ENCODE measurements at regions not wholly inside any gene's neighbourhood (a gene's known extent, or its start where the extent isn't known, plus 50 kb on each side); places are given as distances from the start of the nearest gene placed in this dataset.

DNA sequence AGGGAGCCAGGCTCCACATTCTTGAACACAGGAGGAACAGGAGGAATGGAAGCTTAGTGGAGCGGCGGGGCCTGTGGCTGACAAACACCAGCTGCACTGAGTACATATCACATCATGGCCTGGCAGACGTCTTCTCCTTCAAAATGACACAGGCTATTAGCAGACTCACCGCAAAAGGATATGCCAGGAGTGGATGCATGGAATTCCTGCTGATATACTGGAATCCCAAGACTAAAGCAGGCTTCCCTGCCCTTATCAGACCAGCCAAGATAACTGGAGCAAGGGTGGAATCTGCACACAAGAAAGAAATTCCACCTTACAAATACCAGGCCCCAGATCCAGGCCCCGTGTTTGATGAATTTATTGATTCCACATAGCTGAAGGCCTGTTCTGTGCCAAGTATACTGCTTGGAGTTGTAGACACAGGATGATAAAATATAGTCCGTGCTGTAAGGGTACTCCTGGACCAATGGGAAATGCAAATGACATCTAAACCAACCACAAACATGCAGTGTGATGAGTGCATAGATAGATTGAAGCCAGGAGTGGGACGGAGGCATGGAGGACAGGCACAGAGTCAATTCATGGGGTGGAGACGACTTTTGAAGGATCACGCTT, 480.5 kb upstream of the ZMIZ1 start:
- H3K27ac Mint-ChIP-seq, result no peak overlapping the region
- intact Hi-C loops (cut with micrococcal nuclease), result no loop called here

GRCh38 chr10:78589687-78590086, 479.1 kb upstream of the ZMIZ1 start:
- H3K4me1 Mint-ChIP-seq, result no peaks in the 10 kb centered on the region
- no peaks in the 10 kb centered on the region for H3K4me1 ChIP-seq (ENCODE audit: control insufficient read depth in 2 of 2, insufficient read depth in 2 of 2, low read length in 2 of 2)
- DNase-seq (no peak), ATAC-seq (ENCODE audit: low read depth) (no peak)
- no peak overlapping the region for H3K27ac Mint-ChIP-seq
- peaks cover 5% of the 10 kb centered on the region for H3K27me3 Mint-ChIP-seq
- H4K20me1 ChIP-seq (ENCODE audit: control insufficient read depth, insufficient read depth, low read length, poor library complexity, severe bottlenecking), result no peaks in the 10 kb centered on the region
- no peak overlapping the region for H3K4me3 ChIP-seq (ENCODE audit: control extremely low read depth in 1 of 5, extremely low read depth in 1 of 5, insufficient read depth in 1 of 5, low read depth in 2 of 5, low read length in 4 of 5)
- no peaks in the 10 kb centered on the region for H3K9me3 ChIP-seq (ENCODE audit: control extremely low read depth in 1 of 3, control insufficient read depth in 2 of 3, insufficient read depth in 1 of 3, low read length in 2 of 3)
- 86% methylated on average over 1 of the region's 3 CpGs for WGBS (ENCODE audit: insufficient coverage)
- no peaks in the 10 kb centered on the region for H3K27me3 ChIP-seq (replicated peaks in 1 of 4; ENCODE audit: control extremely low read depth in 1 of 4, control insufficient read depth in 3 of 4, insufficient read depth in 4 of 4, low read length in 3 of 4)
- ChIA-PET CTCF (no interaction called here), POLR2A (no interaction called here)
- no peak overlapping the region for H2AFZ ChIP-seq (ENCODE audit: insufficient read depth, low read depth, low read length, poor library complexity, severe bottlenecking)
- intact Hi-C loops (cut with micrococcal nuclease), result no loop called here
- H3K79me2 ChIP-seq (ENCODE audit: control insufficient read depth, insufficient read depth, low read length), result no peaks in the 10 kb centered on the region
- no peak for TF ChIP-seq EZH2 (IDR thresholded peaks at IDR 0.05; ENCODE audit: borderline replicate concordance, insufficient read depth, low read depth, low read length, poor library complexity, severe bottlenecking)
- TF ChIP-seq, protein P1, sequence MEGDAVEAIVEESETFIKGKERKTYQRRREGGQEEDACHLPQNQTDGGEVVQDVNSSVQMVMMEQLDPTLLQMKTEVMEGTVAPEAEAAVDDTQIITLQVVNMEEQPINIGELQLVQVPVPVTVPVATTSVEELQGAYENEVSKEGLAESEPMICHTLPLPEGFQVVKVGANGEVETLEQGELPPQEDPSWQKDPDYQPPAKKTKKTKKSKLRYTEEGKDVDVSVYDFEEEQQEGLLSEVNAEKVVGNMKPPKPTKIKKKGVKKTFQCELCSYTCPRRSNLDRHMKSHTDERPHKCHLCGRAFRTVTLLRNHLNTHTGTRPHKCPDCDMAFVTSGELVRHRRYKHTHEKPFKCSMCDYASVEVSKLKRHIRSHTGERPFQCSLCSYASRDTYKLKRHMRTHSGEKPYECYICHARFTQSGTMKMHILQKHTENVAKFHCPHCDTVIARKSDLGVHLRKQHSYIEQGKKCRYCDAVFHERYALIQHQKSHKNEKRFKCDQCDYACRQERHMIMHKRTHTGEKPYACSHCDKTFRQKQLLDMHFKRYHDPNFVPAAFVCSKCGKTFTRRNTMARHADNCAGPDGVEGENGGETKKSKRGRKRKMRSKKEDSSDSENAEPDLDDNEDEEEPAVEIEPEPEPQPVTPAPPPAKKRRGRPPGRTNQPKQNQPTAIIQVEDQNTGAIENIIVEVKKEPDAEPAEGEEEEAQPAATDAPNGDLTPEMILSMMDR (IDR thresholded peaks at IDR 0.05), result no peak
- no peak overlapping the region for H3K9ac ChIP-seq (ENCODE audit: low read length)
- H3K4me3 Mint-ChIP-seq, result no peak overlapping the region
- no peaks in the 10 kb centered on the region for H3K9me3 Mint-ChIP-seq (ENCODE audit: insufficient read depth)
- no peak overlapping the region for H3K27ac ChIP-seq (ENCODE audit: low read length in 2 of 2)
- H3K4me2 ChIP-seq (replicated peaks; ENCODE audit: low read depth, low read length, poor library complexity, severe bottlenecking), result no peak overlapping the region
- no peaks in the 10 kb centered on the region for H3K36me3 ChIP-seq (replicated peaks in 1 of 2; ENCODE audit: control extremely low read depth in 1 of 2, control insufficient read depth in 1 of 2, extremely low read depth in 1 of 2, insufficient read depth in 2 of 2, low read length in 1 of 2)

More for the DNA sequence above, 480.5 kb upstream of the ZMIZ1 start:
- H3K4me2 ChIP-seq (replicated peaks; ENCODE audit: low read depth, low read length, poor library complexity, severe bottlenecking), result no peak overlapping the region
- no peaks in the 10 kb centered on the region for H3K9me3 Mint-ChIP-seq (ENCODE audit: insufficient read depth)
- no peaks in the 10 kb centered on the region for H3K4me1 ChIP-seq (ENCODE audit: control insufficient read depth in 2 of 2, insufficient read depth in 2 of 2, low read length in 2 of 2)
- no peak for DNase-seq
- H4K20me1 ChIP-seq (ENCODE audit: control insufficient read depth, insufficient read depth, low read length, poor library complexity, severe bottlenecking), result no peaks in the 10 kb centered on the region
- no peaks in the 10 kb centered on the region for H3K27me3 ChIP-seq (replicated peaks in 1 of 4; ENCODE audit: control extremely low read depth in 1 of 4, control insufficient read depth in 3 of 4, insufficient read depth in 4 of 4, low read length in 3 of 4)
- no peaks in the 10 kb centered on the region for H3K4me1 Mint-ChIP-seq
- no peak overlapping the region for H3K27ac ChIP-seq (ENCODE audit: low read length in 2 of 2)
- no peak overlapping the region for H3K4me3 ChIP-seq (ENCODE audit: control extremely low read depth in 1 of 5, extremely low read depth in 1 of 5, insufficient read depth in 1 of 5, low read depth in 2 of 5, low read length in 4 of 5)
- no peak for ATAC-seq (ENCODE audit: low read depth)
- 73% methylated on average over 8 of the region's 9 CpGs for WGBS (ENCODE audit: insufficient coverage)
- ChIA-PET POLR2A (no interaction called here), CTCF (no interaction called here)
- TF ChIP-seq, protein P1 (IDR thresholded peaks at IDR 0.05), result no peak
- TF ChIP-seq EZH2 (IDR thresholded peaks at IDR 0.05; ENCODE audit: borderline replicate concordance, insufficient read depth, low read depth, low read length, poor library complexity, severe bottlenecking), result no peak
- H3K36me3 ChIP-seq (replicated peaks in 1 of 2; ENCODE audit: control extremely low read depth in 1 of 2, control insufficient read depth in 1 of 2, extremely low read depth in 1 of 2, insufficient read depth in 2 of 2, low read length in 1 of 2), result no peaks in the 10 kb centered on the region
- H3K9ac ChIP-seq (ENCODE audit: low read length), result no peak overlapping the region
- peaks cover 5% of the 10 kb centered on the region for H3K27me3 Mint-ChIP-seq
- no peak overlapping the region for H2AFZ ChIP-seq (ENCODE audit: insufficient read depth, low read depth, low read length, poor library complexity, severe bottlenecking)
- no peak overlapping the region for H3K4me3 Mint-ChIP-seq
- H3K9me3 ChIP-seq (ENCODE audit: control extremely low read depth in 1 of 3, control insufficient read depth in 2 of 3, insufficient read depth in 1 of 3, low read length in 2 of 3), result no peaks in the 10 kb centered on the region
- H3K79me2 ChIP-seq (ENCODE audit: control insufficient read depth, insufficient read depth, low read length), result no peaks in the 10 kb centered on the region
